Activated CD8-positive, alpha-beta memory T cell treated with anti-CD3 and anti-CD28 coated beads for 36 hours (primary cell): ENCODE measurements at regions not wholly inside any gene's neighbourhood (a gene's known extent, or its start where the extent isn't known, plus 50 kb on each side); places are given as distances from the start of the nearest gene placed in this dataset.

Source experiments
- CTCF ChIA-PET: fragments of 350-600 bp; sonication (Branson Sonifier 250); formaldehyde crosslinking; loops from one replicate; lab custom pipeline; 2021; ENCODE audit warnings: antibody characterized with exemption; lab: Charles Lee
- POLR2A ChIA-PET: fragments of 350-600 bp; sonication (Branson Sonifier 250); formaldehyde crosslinking; loops from one replicate; lab custom pipeline; 2021; ENCODE audit warnings: antibody characterized with exemption; lab: Charles Lee

- ChIA-PET CTCF (no interaction called here), POLR2A (no interaction called here)
Observed at GRCh38 chr17:36746381-36747053, 145.1 kb downstream of the MRM1 start.

- CTCF ChIA-PET = no interaction called here
- POLR2A ChIA-PET = no interaction called here
Observed at GRCh38 chr17:36747861-36748260, 146.5 kb downstream of the MRM1 start.

GRCh38 chr17:36748272-36748671, 146.9 kb downstream of the MRM1 start:
- ChIA-PET CTCF (no interaction called here), POLR2A (no interaction called here)

GRCh38 chr17:36749493-36749892, 148.1 kb downstream of the MRM1 start:
- POLR2A ChIA-PET = no interaction called here

GRCh38 chr17:36750316-36750885, 149.0 kb downstream of the MRM1 start:
- ChIA-PET POLR2A (no interaction called here), CTCF (no interaction called here)

More at GRCh38 chr17:36749493-36749892, 148.1 kb downstream of the MRM1 start:
- CTCF ChIA-PET = no interaction called here

GRCh38 chr17:36752096-36752888, 150.9 kb downstream of the MRM1 start:
- ChIA-PET CTCF (interaction anchor here (1.2 kb wide), 1 partner anchor 144 kb away, joined by 3 read pairs; no protein-coding TSS in a partner anchor), POLR2A (no interaction called here)

GRCh38 chr17:36755586-36755985, 154.2 kb downstream of the MRM1 start:
- ChIA-PET CTCF (interaction anchor here (0.6 to 2.0 kb wide), 4 partner anchors 30 to 154 kb away, joined by 3 to 10 read pairs (median 5); partner anchors contain the start of gene MRM1), POLR2A (no interaction called here)

- CTCF ChIA-PET = interaction anchor here (1.8 to 2.0 kb wide), 2 partner anchors 125 to 128 kb away, joined by 7 to 10 read pairs; no protein-coding TSS in a partner anchor
- POLR2A ChIA-PET = no interaction called here
Observed at GRCh38 chr17:36756695-36757094, 155.3 kb downstream of the MRM1 start.

GRCh38 chr17:36760425-36760824, 159.0 kb downstream of the MRM1 start:
- ChIA-PET CTCF (interaction anchor here (1.4 kb wide), 1 partner anchor 54 kb away, joined by 3 read pairs; no protein-coding TSS in a partner anchor), POLR2A (no interaction called here)

GRCh38 chr17:36761203-36761950, 160.0 kb downstream of the MRM1 start:
- CTCF ChIA-PET = interaction anchor here (1.4 kb wide), 1 partner anchor 55 kb away, joined by 3 read pairs; no protein-coding TSS in a partner anchor
- POLR2A ChIA-PET = no interaction called here

- CTCF ChIA-PET = no interaction called here
- POLR2A ChIA-PET = no interaction called here
Observed at GRCh38 chr17:36765436-36766043, 164.2 kb downstream of the MRM1 start.

- POLR2A ChIA-PET = no interaction called here
- CTCF ChIA-PET = no interaction called here
Observed at GRCh38 chr17:36768394-36768793, 167.0 kb downstream of the MRM1 start.

- POLR2A ChIA-PET = no interaction called here
Observed at GRCh38 chr17:36773039-36773438, 164.2 kb upstream of the LHX1 start.

GRCh38 chr17:36777118-36777517, 160.2 kb upstream of the LHX1 start:
- CTCF ChIA-PET = no interaction called here
- POLR2A ChIA-PET = no interaction called here

More at GRCh38 chr17:36773039-36773438, 164.2 kb upstream of the LHX1 start:
- CTCF ChIA-PET = no interaction called here

GRCh38 chr17:36778448-36778847, 158.8 kb upstream of the LHX1 start:
- CTCF ChIA-PET = interaction anchor here (1.1 kb wide), 1 partner anchor 149 kb away, joined by 3 read pairs; no protein-coding TSS in a partner anchor
- POLR2A ChIA-PET = no interaction called here

- CTCF ChIA-PET = no interaction called here
- POLR2A ChIA-PET = no interaction called here
Observed at GRCh38 chr17:36779550-36779949, 157.7 kb upstream of the LHX1 start.

- ChIA-PET POLR2A (no interaction called here), CTCF (no interaction called here)
Observed at GRCh38 chr17:36784633-36785032, 152.6 kb upstream of the LHX1 start.

- CTCF ChIA-PET = no interaction called here
- POLR2A ChIA-PET = no interaction called here
Observed at GRCh38 chr17:36786867-36787266, 150.4 kb upstream of the LHX1 start.
